ENCODE measurements at regions not wholly inside any gene's neighbourhood (a gene's known extent, or its start where the extent isn't known, plus 50 kb on each side); places are given as distances from the start of the nearest gene placed in this dataset.

DNA sequence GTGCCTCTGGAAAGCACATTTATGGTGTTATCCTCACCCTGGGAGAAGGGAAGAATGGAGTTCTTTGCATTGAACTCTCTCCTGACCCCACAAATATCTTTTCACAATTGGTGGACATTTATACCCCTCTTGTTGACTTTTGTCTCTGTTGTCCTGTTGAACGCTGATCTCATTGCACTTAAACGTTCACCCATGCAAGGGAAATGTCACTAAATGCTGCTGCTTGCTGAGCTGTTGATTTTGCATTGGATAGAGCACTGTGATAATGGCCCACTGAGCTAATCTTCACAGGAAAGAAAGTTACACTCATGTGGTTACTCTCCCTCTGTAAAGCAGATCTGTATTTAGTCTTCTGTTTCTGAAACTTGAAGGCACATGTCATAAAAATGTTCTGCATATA is 133.4 kb downstream of the FZD1 start:
- TF ChIP-seq ZNF263 (CRISPR knock-in tag; IDR thresholded peaks at IDR 0.05; ENCODE audit: borderline replicate concordance) (no peak), ZC3H11A (IDR thresholded peaks at IDR 0.05; ENCODE audit: low read depth, low read length) (no peak), HDAC6 (IDR thresholded peaks at IDR 0.05; ENCODE audit: low read depth, low read length) (no peak), GTF2F1 (IDR thresholded peaks at IDR 0.05; ENCODE audit: low read depth, low read length) (no peak)
- TF ChIP-seq, protein P1, sequence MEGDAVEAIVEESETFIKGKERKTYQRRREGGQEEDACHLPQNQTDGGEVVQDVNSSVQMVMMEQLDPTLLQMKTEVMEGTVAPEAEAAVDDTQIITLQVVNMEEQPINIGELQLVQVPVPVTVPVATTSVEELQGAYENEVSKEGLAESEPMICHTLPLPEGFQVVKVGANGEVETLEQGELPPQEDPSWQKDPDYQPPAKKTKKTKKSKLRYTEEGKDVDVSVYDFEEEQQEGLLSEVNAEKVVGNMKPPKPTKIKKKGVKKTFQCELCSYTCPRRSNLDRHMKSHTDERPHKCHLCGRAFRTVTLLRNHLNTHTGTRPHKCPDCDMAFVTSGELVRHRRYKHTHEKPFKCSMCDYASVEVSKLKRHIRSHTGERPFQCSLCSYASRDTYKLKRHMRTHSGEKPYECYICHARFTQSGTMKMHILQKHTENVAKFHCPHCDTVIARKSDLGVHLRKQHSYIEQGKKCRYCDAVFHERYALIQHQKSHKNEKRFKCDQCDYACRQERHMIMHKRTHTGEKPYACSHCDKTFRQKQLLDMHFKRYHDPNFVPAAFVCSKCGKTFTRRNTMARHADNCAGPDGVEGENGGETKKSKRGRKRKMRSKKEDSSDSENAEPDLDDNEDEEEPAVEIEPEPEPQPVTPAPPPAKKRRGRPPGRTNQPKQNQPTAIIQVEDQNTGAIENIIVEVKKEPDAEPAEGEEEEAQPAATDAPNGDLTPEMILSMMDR (IDR thresholded peaks at IDR 0.05 in 2 of 3, conservative IDR thresholded peaks at IDR 0.05 in 1 of 3; ENCODE audit: insufficient read depth in 2 of 3, low read depth in 1 of 3, low read length in 3 of 3): no peak
- TF ChIP-seq, protein P2, sequence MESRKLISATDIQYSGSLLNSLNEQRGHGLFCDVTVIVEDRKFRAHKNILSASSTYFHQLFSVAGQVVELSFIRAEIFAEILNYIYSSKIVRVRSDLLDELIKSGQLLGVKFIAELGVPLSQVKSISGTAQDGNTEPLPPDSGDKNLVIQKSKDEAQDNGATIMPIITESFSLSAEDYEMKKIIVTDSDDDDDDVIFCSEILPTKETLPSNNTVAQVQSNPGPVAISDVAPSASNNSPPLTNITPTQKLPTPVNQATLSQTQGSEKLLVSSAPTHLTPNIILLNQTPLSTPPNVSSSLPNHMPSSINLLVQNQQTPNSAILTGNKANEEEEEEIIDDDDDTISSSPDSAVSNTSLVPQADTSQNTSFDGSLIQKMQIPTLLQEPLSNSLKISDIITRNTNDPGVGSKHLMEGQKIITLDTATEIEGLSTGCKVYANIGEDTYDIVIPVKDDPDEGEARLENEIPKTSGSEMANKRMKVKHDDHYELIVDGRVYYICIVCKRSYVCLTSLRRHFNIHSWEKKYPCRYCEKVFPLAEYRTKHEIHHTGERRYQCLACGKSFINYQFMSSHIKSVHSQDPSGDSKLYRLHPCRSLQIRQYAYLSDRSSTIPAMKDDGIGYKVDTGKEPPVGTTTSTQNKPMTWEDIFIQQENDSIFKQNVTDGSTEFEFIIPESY (CRISPR knock-in tag; IDR thresholded peaks at IDR 0.05): no peak
